ENCODE measurements at regions not wholly inside any gene's neighbourhood (a gene's known extent, or its start where the extent isn't known, plus 50 kb on each side); places are given as distances from the start of the nearest gene placed in this dataset.
"Not testable (repeated sequence)": the region's sequence is repeated elsewhere in the genome, so short reads cannot be mapped to it uniquely, and the experiment has no call there.

DNA sequence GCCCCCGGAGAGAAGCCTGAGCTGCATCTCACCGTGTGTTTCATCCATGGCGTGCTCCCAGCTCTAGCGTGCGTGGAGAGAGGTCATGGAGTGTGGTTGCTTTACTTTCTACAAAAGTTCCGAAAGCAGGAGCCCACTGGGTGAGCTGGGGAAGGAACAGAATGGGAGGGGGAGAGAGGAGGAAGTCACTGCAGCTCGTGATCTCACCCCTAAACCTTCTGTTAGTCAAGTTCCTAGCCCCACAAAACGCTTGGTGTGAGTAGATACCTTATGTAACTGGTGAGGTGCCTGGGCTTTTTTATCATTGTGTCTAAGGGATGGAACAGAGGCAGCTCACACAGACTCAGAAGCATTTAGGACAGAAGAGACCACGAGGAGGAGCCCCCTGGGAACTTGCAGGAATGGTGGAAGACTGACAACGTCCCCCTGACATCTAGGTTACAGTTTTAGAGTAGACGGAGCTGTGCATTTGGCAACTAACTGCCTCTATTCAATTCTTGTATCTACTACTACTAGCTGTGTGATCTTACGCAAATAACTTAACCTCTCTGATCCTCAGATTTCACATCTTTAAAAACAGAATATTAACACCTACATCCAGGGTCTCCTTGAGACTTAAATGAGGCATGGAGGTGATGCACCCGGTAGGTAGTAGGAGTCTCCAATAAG lies 123.3 kb downstream of the ARL4C start:
- Histone ChIP-seq H3K4me3 (ENCODE audit: low read length) (no peak overlapping the region), H3K27me3 (replicated peaks; ENCODE audit: control insufficient read depth, insufficient read depth, low read length) (no peaks in the 10 kb centered on the region), H3K4me1 (ENCODE audit: control insufficient read depth, insufficient read depth, low read length) (peaks cover 22% of the 10 kb centered on the region), H3K36me3 (ENCODE audit: control insufficient read depth, insufficient read depth, low read length, severe bottlenecking) (no peaks in the 10 kb centered on the region), H3K9me3 (ENCODE audit: control insufficient read depth, low read length) (no peaks in the 10 kb centered on the region), H3K9ac (ENCODE audit: low read length) (no peak overlapping the region)
- DNase-seq (ENCODE audit: low read depth) = no peak

DNA sequence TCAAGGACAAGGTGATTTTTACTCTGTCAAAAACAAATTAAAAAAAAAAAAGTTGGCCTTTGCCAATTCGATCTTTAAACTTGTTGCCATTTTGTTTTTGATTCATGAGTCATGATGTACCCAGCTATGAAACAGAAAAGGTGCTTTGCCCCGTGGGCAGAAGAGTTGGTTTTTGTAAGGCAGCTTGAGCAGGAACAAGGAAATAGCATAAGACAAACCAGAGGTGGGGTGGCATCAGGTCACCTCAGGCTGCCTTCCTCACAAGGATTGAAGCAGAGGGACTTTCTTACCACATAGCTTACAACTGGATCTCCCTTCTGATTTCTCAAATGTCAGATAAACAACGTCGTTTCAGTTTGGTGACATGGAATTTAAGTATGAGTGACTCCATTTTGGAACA lies 123.8 kb downstream of the ARL4C start:
- H3K9ac ChIP-seq (ENCODE audit: low read length) = no peak overlapping the region
- H3K9me3 ChIP-seq (ENCODE audit: control insufficient read depth, low read length) = no peaks in the 10 kb centered on the region
- H3K36me3 ChIP-seq (ENCODE audit: control insufficient read depth, insufficient read depth, low read length, severe bottlenecking) = no peaks in the 10 kb centered on the region
- H3K4me3 ChIP-seq (ENCODE audit: low read length) = no peak overlapping the region
- DNase-seq (ENCODE audit: low read depth) = no peak
- H3K4me1 ChIP-seq (ENCODE audit: control insufficient read depth, insufficient read depth, low read length) = peaks cover 22% of the 10 kb centered on the region
- H3K27me3 ChIP-seq (replicated peaks; ENCODE audit: control insufficient read depth, insufficient read depth, low read length) = no peaks in the 10 kb centered on the region

DNA sequence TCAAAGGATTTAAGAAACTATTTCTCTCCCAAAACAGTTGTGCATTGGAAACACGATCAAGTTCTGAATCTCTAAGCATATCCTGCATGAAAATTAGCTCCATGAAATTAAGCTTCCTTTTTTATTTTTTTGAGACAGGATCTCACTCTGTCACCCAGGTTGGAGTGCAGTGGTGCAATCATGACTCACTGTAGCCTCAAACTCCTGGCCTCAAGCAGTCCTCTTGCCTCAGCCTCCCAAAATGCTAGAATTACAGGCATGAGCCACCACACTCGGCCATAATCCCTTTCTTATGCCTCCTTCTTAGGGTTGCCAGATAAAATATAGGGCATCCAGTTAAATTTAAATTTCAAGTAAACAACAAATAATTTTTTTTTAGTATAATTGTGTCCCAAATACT lies 124.4 kb downstream of the ARL4C start:
- Histone ChIP-seq H3K4me3 (ENCODE audit: low read length) (no peak overlapping the region), H3K9ac (ENCODE audit: low read length) (no peak overlapping the region), H3K4me1 (ENCODE audit: control insufficient read depth, insufficient read depth, low read length) (peaks cover 23% of the 10 kb centered on the region), H3K36me3 (ENCODE audit: control insufficient read depth, insufficient read depth, low read length, severe bottlenecking) (no peaks in the 10 kb centered on the region), H3K27me3 (replicated peaks; ENCODE audit: control insufficient read depth, insufficient read depth, low read length) (no peaks in the 10 kb centered on the region), H3K9me3 (ENCODE audit: control insufficient read depth, low read length) (no peaks in the 10 kb centered on the region)
- no peak for DNase-seq (ENCODE audit: low read depth)

DNA sequence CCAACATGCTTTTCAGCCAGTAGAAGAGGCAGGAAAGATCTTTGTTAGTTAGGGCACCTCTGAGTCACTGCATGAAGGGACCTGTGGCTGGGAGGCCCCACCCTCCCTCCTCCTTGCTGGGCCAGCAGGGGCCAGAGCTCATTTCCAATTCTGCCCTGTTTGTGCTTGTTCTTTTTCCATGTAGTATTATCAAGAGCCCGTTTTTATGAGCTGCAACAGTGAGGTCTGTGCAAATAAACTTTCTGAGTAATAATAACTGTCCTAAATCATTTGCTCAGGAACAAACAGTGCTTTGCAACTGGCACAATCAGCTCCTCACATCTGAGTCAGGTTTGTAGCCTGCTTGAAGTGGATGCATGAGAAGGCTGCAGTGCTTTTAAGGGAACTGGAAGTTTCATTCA lies 128.0 kb downstream of the ARL4C start:
- peaks cover 35% of the 10 kb centered on the region for H3K4me1 ChIP-seq (ENCODE audit: control insufficient read depth, insufficient read depth, low read length)
- H3K9ac ChIP-seq (ENCODE audit: low read length) = no peak overlapping the region
- H3K9me3 ChIP-seq (ENCODE audit: control insufficient read depth, low read length) = no peaks in the 10 kb centered on the region
- no peaks in the 10 kb centered on the region for H3K36me3 ChIP-seq (ENCODE audit: control insufficient read depth, insufficient read depth, low read length, severe bottlenecking)
- no peaks in the 10 kb centered on the region for H3K27me3 ChIP-seq (replicated peaks; ENCODE audit: control insufficient read depth, insufficient read depth, low read length)
- H3K4me3 ChIP-seq (ENCODE audit: low read length) = no peak overlapping the region
- DNase-seq (ENCODE audit: low read depth) = peak; percentile 42

DNA sequence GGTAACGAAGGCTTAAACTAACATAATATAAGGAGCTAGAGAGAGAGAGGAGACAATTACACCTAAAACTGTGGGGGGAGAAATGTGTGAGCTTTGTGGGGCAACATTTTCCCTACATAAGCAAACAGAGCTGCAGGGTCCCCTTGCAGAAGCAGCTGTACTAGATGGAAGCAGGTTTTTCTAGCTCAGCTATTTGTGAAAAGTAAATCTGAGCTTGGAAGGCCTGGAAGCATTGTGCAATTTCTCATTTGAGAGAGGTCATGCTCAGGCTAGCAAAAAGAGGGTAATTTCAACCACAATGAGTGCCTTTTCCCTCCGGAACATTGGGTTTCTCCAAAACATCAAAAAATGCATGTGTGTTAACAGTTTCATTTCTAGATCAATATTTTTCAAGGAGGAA lies 130.0 kb downstream of the ARL4C start:
- Histone ChIP-seq H3K4me1 (ENCODE audit: control insufficient read depth, insufficient read depth, low read length) (peaks cover 46% of the 10 kb centered on the region), H3K9me3 (ENCODE audit: control insufficient read depth, low read length) (no peaks in the 10 kb centered on the region), H3K4me3 (ENCODE audit: low read length) (no peak overlapping the region), H3K9ac (ENCODE audit: low read length) (no peak overlapping the region), H3K27me3 (replicated peaks; ENCODE audit: control insufficient read depth, insufficient read depth, low read length) (no peaks in the 10 kb centered on the region), H3K36me3 (ENCODE audit: control insufficient read depth, insufficient read depth, low read length, severe bottlenecking) (no peaks in the 10 kb centered on the region)
- DNase-seq (ENCODE audit: low read depth) = peak; percentile 85

DNA sequence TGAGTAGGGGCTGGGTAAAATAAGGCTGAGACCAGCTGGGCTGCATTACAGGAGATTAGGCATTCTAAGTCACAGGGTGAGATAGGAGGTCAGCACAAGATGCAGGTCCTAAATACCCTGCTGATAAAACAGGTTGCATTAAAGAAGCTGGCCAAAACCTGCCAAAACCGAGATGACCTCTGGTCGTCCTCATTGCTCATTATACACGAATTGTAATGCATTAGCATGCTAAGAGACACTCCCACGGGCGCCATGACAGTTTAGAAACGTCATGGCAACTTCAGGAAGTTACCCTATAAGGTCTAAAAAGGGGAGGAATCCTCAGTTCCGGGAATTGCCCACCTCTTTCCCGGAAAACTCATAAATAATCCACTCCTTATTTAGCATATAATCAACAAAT lies 132.2 kb downstream of the ARL4C start:
- no peak for DNase-seq (ENCODE audit: low read depth)
- peaks cover 46% of the 10 kb centered on the region for H3K4me1 ChIP-seq (ENCODE audit: control insufficient read depth, insufficient read depth, low read length)
- H3K36me3 ChIP-seq (ENCODE audit: control insufficient read depth, insufficient read depth, low read length, severe bottlenecking) = no peaks in the 10 kb centered on the region
- no peak overlapping the region for H3K9ac ChIP-seq (ENCODE audit: low read length)
- no peak overlapping the region for H3K4me3 ChIP-seq (ENCODE audit: low read length)
- peaks cover under 1% of the 10 kb centered on the region for H3K9me3 ChIP-seq (ENCODE audit: control insufficient read depth, low read length)
- no peaks in the 10 kb centered on the region for H3K27me3 ChIP-seq (replicated peaks; ENCODE audit: control insufficient read depth, insufficient read depth, low read length)

DNA sequence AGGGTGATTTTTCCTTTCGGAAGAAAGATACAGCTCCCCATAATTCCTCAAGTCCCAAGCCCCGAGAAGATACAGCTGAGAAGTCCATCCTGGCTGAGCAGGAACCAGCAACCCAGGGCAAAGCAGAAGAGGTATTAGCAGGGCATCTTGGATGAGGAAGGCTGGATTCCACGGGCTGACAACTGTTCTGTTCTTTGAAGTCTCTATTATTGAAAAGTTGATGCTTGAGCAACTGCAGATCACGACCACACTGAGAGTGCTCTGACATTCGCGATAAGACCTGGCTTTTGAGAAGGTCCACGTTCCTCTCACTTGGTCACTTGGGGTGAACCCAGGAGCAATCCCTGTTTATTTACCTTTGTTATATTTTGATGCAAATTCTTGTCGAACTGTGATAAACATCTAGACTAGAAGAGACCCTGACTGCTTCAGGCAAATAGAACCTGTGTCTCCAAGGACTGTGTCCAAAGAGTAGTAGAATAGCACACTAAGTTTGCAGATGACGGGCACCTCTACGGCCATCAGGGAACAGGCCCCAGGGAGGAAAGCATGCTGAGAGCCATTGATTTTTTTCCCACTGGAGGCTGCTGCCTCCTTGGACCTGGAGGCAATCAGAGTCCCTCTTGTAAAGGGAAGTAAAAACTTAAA lies 133.1 kb downstream of the ARL4C start:
- H3K9me3 ChIP-seq (ENCODE audit: control insufficient read depth, low read length) = peaks cover 6% of the 10 kb centered on the region
- H3K27me3 ChIP-seq (replicated peaks; ENCODE audit: control insufficient read depth, insufficient read depth, low read length) = no peaks in the 10 kb centered on the region
- no peak for DNase-seq (ENCODE audit: low read depth)
- H3K36me3 ChIP-seq (ENCODE audit: control insufficient read depth, insufficient read depth, low read length, severe bottlenecking) = no peaks in the 10 kb centered on the region
- H3K4me1 ChIP-seq (ENCODE audit: control insufficient read depth, insufficient read depth, low read length) = peaks cover 38% of the 10 kb centered on the region
- H3K4me3 ChIP-seq (ENCODE audit: low read length) = no peak overlapping the region
- H3K9ac ChIP-seq (ENCODE audit: low read length) = no peak overlapping the region

DNA sequence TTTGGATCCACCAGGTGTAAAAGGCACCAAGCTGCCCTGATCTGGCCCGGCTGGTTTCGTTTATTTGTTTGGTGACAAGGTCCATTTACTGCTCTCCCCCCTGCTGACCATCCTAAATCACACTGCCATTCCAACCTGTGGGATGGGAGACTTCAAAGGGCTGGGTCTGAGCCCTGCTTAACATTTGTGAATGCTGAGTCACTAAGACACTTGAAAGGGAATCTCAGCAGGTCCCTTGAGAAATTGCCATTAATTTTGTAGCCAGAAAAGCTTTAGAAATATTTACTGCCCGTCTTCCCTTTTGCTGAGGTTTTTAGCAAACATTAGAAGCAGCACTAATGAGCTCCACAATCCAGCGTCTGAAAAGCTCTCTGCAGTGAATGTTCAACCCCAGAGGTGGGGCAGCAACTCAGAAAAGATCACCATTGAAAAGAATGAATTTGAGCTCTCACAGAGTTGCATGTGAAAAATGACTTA lies 133.8 kb downstream of the ARL4C start:
- Histone ChIP-seq H3K9ac (ENCODE audit: low read length) (no peak overlapping the region), H3K4me1 (ENCODE audit: control insufficient read depth, insufficient read depth, low read length) (peaks cover 31% of the 10 kb centered on the region), H3K4me3 (ENCODE audit: low read length) (peak overlapping the region; percentile 26)

DNA sequence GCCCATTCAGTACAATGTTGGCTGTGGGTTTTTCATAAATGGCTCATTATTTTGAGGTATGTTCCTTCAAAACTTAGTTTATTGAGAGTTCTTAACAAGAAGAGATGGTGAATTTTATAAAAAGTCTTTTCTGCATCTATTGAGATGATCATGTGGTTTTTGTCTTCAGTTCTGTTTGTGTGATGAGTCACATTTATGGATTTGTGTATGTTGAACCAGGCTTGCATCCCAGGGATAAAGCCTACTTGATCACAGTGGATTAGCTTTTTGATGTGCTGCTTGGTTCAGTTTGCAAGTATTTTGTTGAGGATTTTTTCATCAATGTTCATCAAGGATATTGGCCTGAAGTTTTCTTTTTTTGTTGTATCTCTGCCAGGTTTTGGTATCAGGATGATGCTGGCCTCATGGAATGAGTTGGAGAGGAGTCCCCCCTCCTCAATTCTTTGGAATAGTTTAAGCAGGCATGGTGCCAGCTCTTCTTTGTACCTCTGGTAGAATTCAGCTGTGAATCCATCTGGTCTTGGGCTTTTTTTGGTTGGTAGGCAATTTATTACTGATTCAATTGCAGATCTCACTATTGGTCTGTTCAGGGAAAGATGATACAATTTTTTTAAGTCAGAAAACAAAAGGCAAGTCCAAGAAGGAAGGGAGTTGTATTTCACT lies 136.4 kb downstream of the ARL4C start:
- peak; percentile 46 for DNase-seq (ENCODE audit: low read depth)
- not testable (repeated sequence) for H3K9me3 ChIP-seq (ENCODE audit: control insufficient read depth, low read length); H3K27me3 ChIP-seq (replicated peaks; ENCODE audit: control insufficient read depth, insufficient read depth, low read length)

More for the DNA sequence above, 133.8 kb downstream of the ARL4C start:
- H3K36me3 ChIP-seq (ENCODE audit: control insufficient read depth, insufficient read depth, low read length, severe bottlenecking) = no peaks in the 10 kb centered on the region
- no peaks in the 10 kb centered on the region for H3K27me3 ChIP-seq (replicated peaks; ENCODE audit: control insufficient read depth, insufficient read depth, low read length)
- H3K9me3 ChIP-seq (ENCODE audit: control insufficient read depth, low read length) = peaks cover 6% of the 10 kb centered on the region
- peak; percentile 13 for DNase-seq (ENCODE audit: low read depth)

DNA sequence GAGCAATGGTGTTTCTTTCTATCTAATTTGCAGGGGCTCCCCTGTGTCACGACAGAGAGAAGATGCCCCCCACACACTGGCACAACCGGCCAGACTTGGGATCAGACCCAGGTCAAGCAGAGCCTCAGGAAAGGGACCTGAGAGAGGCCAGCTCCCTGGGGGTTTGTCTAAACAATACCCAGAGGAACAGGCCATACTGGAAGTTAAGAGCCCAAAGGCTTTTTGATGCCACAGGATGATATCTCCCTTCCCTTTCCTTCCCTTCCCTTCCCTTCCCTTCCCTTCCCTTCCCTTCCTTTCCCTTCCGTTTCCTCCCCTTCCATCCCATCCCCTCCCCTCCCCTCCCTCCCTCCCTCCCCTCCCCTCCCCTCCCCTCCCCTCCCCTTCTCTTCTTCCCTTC lies 139.2 kb downstream of the ARL4C start:
- H3K9me3 ChIP-seq (ENCODE audit: control insufficient read depth, low read length) = peaks cover 18% of the 10 kb centered on the region
- no peaks in the 10 kb centered on the region for H3K36me3 ChIP-seq (ENCODE audit: control insufficient read depth, insufficient read depth, low read length, severe bottlenecking)
- H3K27me3 ChIP-seq (replicated peaks; ENCODE audit: control insufficient read depth, insufficient read depth, low read length) = peaks cover 9% of the 10 kb centered on the region
- no peak overlapping the region for H3K4me3 ChIP-seq (ENCODE audit: low read length)
- H3K4me1 ChIP-seq (ENCODE audit: control insufficient read depth, insufficient read depth, low read length) = no peaks in the 10 kb centered on the region
- no peak overlapping the region for H3K9ac ChIP-seq (ENCODE audit: low read length)
- no peak for DNase-seq (ENCODE audit: low read depth)

More for the DNA sequence above, 136.4 kb downstream of the ARL4C start:
- not testable (repeated sequence) for H3K4me3 ChIP-seq (ENCODE audit: low read length); H3K9ac ChIP-seq (ENCODE audit: low read length); H3K36me3 ChIP-seq (ENCODE audit: control insufficient read depth, insufficient read depth, low read length, severe bottlenecking)
- H3K4me1 ChIP-seq (ENCODE audit: control insufficient read depth, insufficient read depth, low read length) = peaks cover 13% of the 10 kb centered on the region

DNA sequence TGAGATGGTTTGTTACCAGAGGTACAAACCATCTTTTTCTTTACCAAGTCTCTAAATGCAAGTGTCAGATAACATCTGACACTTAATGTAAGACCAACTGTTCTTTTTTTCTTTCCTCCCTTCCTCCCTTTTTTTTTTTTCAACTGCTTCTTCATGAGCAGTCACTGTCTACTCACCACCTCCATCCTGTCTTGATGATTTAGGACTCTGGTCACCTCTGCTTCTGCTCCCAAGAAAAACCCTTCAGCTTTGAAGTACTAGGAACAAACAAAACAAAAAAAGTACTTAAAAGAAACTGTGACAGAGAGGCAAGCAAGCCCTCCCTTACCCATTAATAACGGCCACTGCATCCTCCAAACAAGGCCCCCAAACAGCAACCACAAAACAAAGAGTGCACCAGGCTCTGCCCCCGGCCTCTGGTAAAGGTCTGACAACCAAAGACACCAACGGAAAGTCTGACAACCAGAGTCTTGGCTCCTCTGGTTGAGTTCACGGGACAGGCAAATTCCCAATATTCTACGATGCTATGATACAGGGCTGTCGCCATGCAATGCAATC lies 141.0 kb downstream of the ARL4C start:
- Histone ChIP-seq H3K4me3 (ENCODE audit: low read length) (no peak overlapping the region), H3K4me1 (ENCODE audit: control insufficient read depth, insufficient read depth, low read length) (no peaks in the 10 kb centered on the region), H3K9ac (ENCODE audit: low read length) (no peak overlapping the region), H3K27me3 (replicated peaks; ENCODE audit: control insufficient read depth, insufficient read depth, low read length) (peaks cover 9% of the 10 kb centered on the region), H3K36me3 (ENCODE audit: control insufficient read depth, insufficient read depth, low read length, severe bottlenecking) (no peaks in the 10 kb centered on the region), H3K9me3 (ENCODE audit: control insufficient read depth, low read length) (peaks cover 21% of the 10 kb centered on the region)
- DNase-seq (ENCODE audit: low read depth) = no peak
